Smooth muscle cell (in vitro differentiated cells): ENCODE measurements at regions not wholly inside any gene's neighbourhood (a gene's known extent, or its start where the extent isn't known, plus 50 kb on each side); places are given as distances from the start of the nearest gene placed in this dataset.

Experiments used
- DNase-seq: peaks from one replicate; lab custom pipeline; 2025; ENCODE audit not compliant: unreplicated experiment; lab: John Stamatoyannopoulos, UW
- H2AFZ ChIP-seq: fragments of 200-600 bp; sonication (generic); 2 replicates; pipeline ENCODE4 v1.6.0; 2016; ENCODE audit warnings: antibody characterized with exemption, low read depth, mild to moderate bottlenecking
- H3F3A ChIP-seq: fragments of 200-600 bp; sonication (generic); 2 replicates; pipeline ENCODE4 v1.6.0; 2017; ENCODE audit warnings: antibody characterized with exemption, low read depth
- H3K27ac ChIP-seq: fragments of 200-600 bp; sonication (generic); 2 replicates; pipeline ENCODE4 v1.5.1; 2016; ENCODE audit warnings: low read depth, mild to moderate bottlenecking
- H3K27me3 ChIP-seq: fragments of 200-600 bp; sonication (generic); 2 replicates; pipeline ENCODE4 v1.6.1; 2016; ENCODE audit warnings: low read depth, mild to moderate bottlenecking
- H3K36me3 ChIP-seq: fragments of 200-600 bp; sonication (generic); 2 replicates; pipeline ENCODE4 v1.5.1; 2016; ENCODE audit warnings: low read depth
- H3K4me1 ChIP-seq: fragments of 200-600 bp; sonication (generic); 2 replicates; pipeline ENCODE4 v1.5.1; 2016; ENCODE audit warnings: low read depth
- H3K4me2 ChIP-seq: fragments of 200-600 bp; sonication (generic); 2 replicates; pipeline ENCODE4 v1.6.0; 2016; ENCODE audit warnings: mild to moderate bottlenecking
- H3K4me3 ChIP-seq: fragments of 200-600 bp; sonication (generic); 2 replicates; pipeline ENCODE4 v1.5.1; 2016; ENCODE audit warnings: mild to moderate bottlenecking
- H3K79me2 ChIP-seq: fragments of 200-600 bp; sonication (generic); 2 replicates; pipeline ENCODE4 v1.6.0; 2016; ENCODE audit warnings: low read depth, mild to moderate bottlenecking
- H3K9ac ChIP-seq: fragments of 200-600 bp; sonication (generic); 2 replicates; pipeline ENCODE4 v1.6.0; 2016; ENCODE audit warnings: low read depth
- H3K9me3 ChIP-seq: fragments of 200-600 bp; sonication (generic); replicated peaks from 2 replicates; pipeline ENCODE4 v1.5.1; 2016; ENCODE audit warnings: low read depth
- H4K20me1 ChIP-seq: fragments of 200-600 bp; sonication (generic); 2 replicates; pipeline ENCODE4 v1.6.0; 2016; ENCODE audit warnings: low read depth
- CTCF ChIP-seq: fragments of 200-600 bp; sonication (generic); IDR thresholded peaks from 2 replicates; pipeline ENCODE4 v1.5.1; 2017; ENCODE audit warnings: borderline replicate concordance, mild to moderate bottlenecking, antibody characterized with exemption; ENCODE audit not compliant: insufficient read depth, poor library complexity, severe bottlenecking
- WGBS: methylation state at CpG from one replicate; pipeline ENCODE4 v1.1.7; 2016; ENCODE audit warnings: low lambda C conversion rate; 5-methylcytosine and 5-hydroxymethylcytosine counted together

GRCh38 chr1:181416268-181416860, 67.0 kb upstream of the CACNA1E start:
- 74% methylated on average over 7 of the region's 7 CpGs for WGBS
- peaks cover 2% of the 10 kb centered on the region for H3K27me3 ChIP-seq
- no peak for DNase-seq
- H3K36me3 ChIP-seq: no peaks in the 10 kb centered on the region
- H4K20me1 ChIP-seq: no peaks in the 10 kb centered on the region
- no peaks in the 10 kb centered on the region for H3K4me1 ChIP-seq
- no peak overlapping the region for H2AFZ ChIP-seq
- no peaks in the 10 kb centered on the region for H3K9me3 ChIP-seq
- H3K79me2 ChIP-seq: no peaks in the 10 kb centered on the region
- H3K9ac ChIP-seq: no peak overlapping the region
- H3F3A ChIP-seq: no peaks in the 10 kb centered on the region
- H3K27ac ChIP-seq: no peak overlapping the region
- no peak for TF ChIP-seq CTCF
- no peak overlapping the region for H3K4me3 ChIP-seq
- H3K4me2 ChIP-seq: no peak overlapping the region

- Histone ChIP-seq H3K79me2 (no peaks in the 10 kb centered on the region), H3K9me3 (no peaks in the 10 kb centered on the region), H3K36me3 (no peaks in the 10 kb centered on the region), H2AFZ (no peak overlapping the region), H3K4me3 (no peak overlapping the region), H3K9ac (no peak overlapping the region), H4K20me1 (no peaks in the 10 kb centered on the region), H3K4me1 (no peaks in the 10 kb centered on the region), H3K27ac (no peak overlapping the region), H3F3A (no peaks in the 10 kb centered on the region), H3K4me2 (no peak overlapping the region), H3K27me3 (peaks cover 2% of the 10 kb centered on the region)
- DNase-seq: no peak
- WGBS: 87% methylated on average over 3 of the region's 3 CpGs
- TF ChIP-seq CTCF: no peak
These were observed 65.4 kb upstream of the CACNA1E start for GRCh38 chr1:181417915-181418314.

GRCh38 chr1:181423301-181423918, 59.9 kb upstream of the CACNA1E start:
- no peak overlapping the region for H3K27ac ChIP-seq
- no peak overlapping the region for H3K9ac ChIP-seq
- no peaks in the 10 kb centered on the region for H3K79me2 ChIP-seq
- no peak overlapping the region for H3K4me2 ChIP-seq
- no peak overlapping the region for H2AFZ ChIP-seq
- H3K4me3 ChIP-seq: no peak overlapping the region
- DNase-seq: no peak
- no peaks in the 10 kb centered on the region for H3K36me3 ChIP-seq
- no peaks in the 10 kb centered on the region for H3K4me1 ChIP-seq
- H3K27me3 ChIP-seq: peaks cover 10% of the 10 kb centered on the region
- 34% methylated on average over 4 of the region's 4 CpGs for WGBS
- peak; percentile 29 for TF ChIP-seq CTCF
- H4K20me1 ChIP-seq: no peaks in the 10 kb centered on the region
- H3K9me3 ChIP-seq: no peaks in the 10 kb centered on the region
- H3F3A ChIP-seq: no peaks in the 10 kb centered on the region
